Right lung (tissue), 2 donors: ENCODE measurements at regions not wholly inside any gene's neighbourhood (a gene's known extent, or its start where the extent isn't known, plus 50 kb on each side); places are given as distances from the start of the nearest gene placed in this dataset.
"Not testable (repeated sequence)": the region's sequence is repeated elsewhere in the genome, so short reads cannot be mapped to it uniquely, and the experiment has no call there.

Experiments used
- DNase-seq, 2 donors: peaks; one replicate each; pipeline ENCODE4 v3.0.0-alpha.2; 2013

- no peak for DNase-seq
Observed at GRCh38 chr1:184820218-184820750, 65.6 kb upstream of the EDEM3 start.

GRCh38 chr1:184818646-184819045, 64.0 kb upstream of the EDEM3 start:
- no peak for DNase-seq

- DNase-seq, result not testable (repeated sequence)
Observed at GRCh38 chr1:184817003-184817402, 62.3 kb upstream of the EDEM3 start.

- no peak for DNase-seq
Observed at GRCh38 chr1:184813528-184814089, 59.0 kb upstream of the EDEM3 start.

- DNase-seq, result no peak
Observed at GRCh38 chr1:184811439-184812111, 56.9 kb upstream of the EDEM3 start.

GRCh38 chr1:184810735-184811343, 56.2 kb upstream of the EDEM3 start:
- DNase-seq, result no peak

- no peak for DNase-seq
Observed at GRCh38 chr1:184806296-184806721, 51.7 kb upstream of the EDEM3 start.

- peak; percentile 78 to 88 for DNase-seq
Observed at GRCh38 chr1:184805667-184806295, 51.1 kb upstream of the EDEM3 start.
